Keratinocyte (primary cell): ENCODE measurements at regions not wholly inside any gene's neighbourhood (a gene's known extent, or its start where the extent isn't known, plus 50 kb on each side); places are given as distances from the start of the nearest gene placed in this dataset.

ENCODE experiments used
- CTCF ChIP-seq, 3 experiments: IDR thresholded peaks in 1 of 3; conservative IDR thresholded peaks in 1 of 3; optimal IDR thresholded peaks in 1 of 3; 2 replicates in 2 of 3; 3 replicates in 1 of 3; pipeline versions ENCODE3 to v1.5.1; 2011; ENCODE audit warnings: low read length in 3 of 3, mild to moderate bottlenecking in 3 of 3, moderate library complexity in 2 of 3, control low read depth in 1 of 3, inconsistent platforms in 1 of 3; ENCODE audit not compliant: insufficient read depth in 2 of 3; ENCODE audit errors: extremely low read depth in 1 of 3
- EZH2 ChIP-seq: IDR thresholded peaks from one replicate; pipeline ENCODE4 v1.6.1; 2012; ENCODE audit warnings: inconsistent platforms, mild to moderate bottlenecking, low read length, moderate library complexity

GRCh38 chr7:94740509-94740908 lies 84.6 kb upstream of the SGCE start:
- no peak for TF ChIP-seq CTCF (optimal IDR thresholded peaks at IDR 0.05 in 1 of 3, IDR thresholded peaks at IDR 0.05 in 1 of 3, conservative IDR thresholded peaks at IDR 0.05 in 1 of 3; ENCODE audit: extremely low read depth in 1 of 3, insufficient read depth in 2 of 3, low read length in 3 of 3)
- TF ChIP-seq EZH2, result no peak
